Ovary (tissue), 3 donors: ENCODE measurements at regions not wholly inside any gene's neighbourhood (a gene's known extent, or its start where the extent isn't known, plus 50 kb on each side); places are given as distances from the start of the nearest gene placed in this dataset.

ENCODE experiments used
- CTCF ChIP-seq, 3 donors: fragments of 450-650 bp in 2 of 3; fragments of 200-600 bp in 1 of 3; IDR thresholded peaks; one replicate each; pipeline versions ENCODE4 v1.5.1 to v1.8.0; 2016 to 2022; ENCODE audit warnings: antibody characterized with exemption in 3 of 3, mild to moderate bottlenecking in 1 of 3
- EP300 ChIP-seq: sonication (generic); formaldehyde crosslinking; IDR thresholded peaks from one replicate; pipeline ENCODE4 v1.6.1; 2017; ENCODE audit warnings: antibody characterized with exemption
- POLR2A ChIP-seq: fragments of 450-650 bp; IDR thresholded peaks from one replicate; pipeline ENCODE4 v1.6.1; 2017; ENCODE audit warnings: antibody characterized with exemption, mild to moderate bottlenecking, moderate library complexity
- donor health status: DM: no; HTN: no; CAD: no.

GRCh38 chr5:8894031-8894430 is 651.8 kb downstream of the SEMA5A start:
- no peak for TF ChIP-seq POLR2A
- no peak for TF ChIP-seq CTCF (IDR thresholded peaks at IDR 0.05)
- TF ChIP-seq EP300, result no peak
